ENCODE measurements at regions not wholly inside any gene's neighbourhood (a gene's known extent, or its start where the extent isn't known, plus 50 kb on each side); places are given as distances from the start of the nearest gene placed in this dataset.

DNA sequence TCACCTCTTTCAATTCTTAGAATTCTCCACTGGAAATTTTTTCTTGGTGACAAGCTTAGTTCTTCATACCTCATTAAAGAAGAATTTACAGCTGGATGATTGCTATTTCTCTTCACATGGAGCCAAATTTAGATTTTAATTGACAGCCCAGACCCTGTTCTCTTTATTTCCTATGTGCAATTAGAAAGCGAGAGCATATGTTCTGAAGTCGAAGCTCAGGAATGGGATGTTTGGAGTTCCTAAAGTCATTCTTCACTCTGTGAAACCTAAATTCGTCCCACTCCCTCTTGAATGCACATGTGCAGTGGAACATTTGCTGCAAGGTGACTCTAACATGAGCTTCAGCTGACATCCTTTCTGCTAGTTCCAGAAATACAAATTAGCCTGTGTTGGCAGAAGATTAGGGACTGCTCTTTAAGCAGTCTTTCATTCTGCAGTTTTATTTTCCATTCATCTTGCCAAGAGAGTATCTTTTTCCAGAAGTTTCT lies 129.3 kb upstream of the KCNJ16 start:
- no peak for TF ChIP-seq POLR2A (IDR thresholded peaks at IDR 0.05)
- TF ChIP-seq, protein P1, sequence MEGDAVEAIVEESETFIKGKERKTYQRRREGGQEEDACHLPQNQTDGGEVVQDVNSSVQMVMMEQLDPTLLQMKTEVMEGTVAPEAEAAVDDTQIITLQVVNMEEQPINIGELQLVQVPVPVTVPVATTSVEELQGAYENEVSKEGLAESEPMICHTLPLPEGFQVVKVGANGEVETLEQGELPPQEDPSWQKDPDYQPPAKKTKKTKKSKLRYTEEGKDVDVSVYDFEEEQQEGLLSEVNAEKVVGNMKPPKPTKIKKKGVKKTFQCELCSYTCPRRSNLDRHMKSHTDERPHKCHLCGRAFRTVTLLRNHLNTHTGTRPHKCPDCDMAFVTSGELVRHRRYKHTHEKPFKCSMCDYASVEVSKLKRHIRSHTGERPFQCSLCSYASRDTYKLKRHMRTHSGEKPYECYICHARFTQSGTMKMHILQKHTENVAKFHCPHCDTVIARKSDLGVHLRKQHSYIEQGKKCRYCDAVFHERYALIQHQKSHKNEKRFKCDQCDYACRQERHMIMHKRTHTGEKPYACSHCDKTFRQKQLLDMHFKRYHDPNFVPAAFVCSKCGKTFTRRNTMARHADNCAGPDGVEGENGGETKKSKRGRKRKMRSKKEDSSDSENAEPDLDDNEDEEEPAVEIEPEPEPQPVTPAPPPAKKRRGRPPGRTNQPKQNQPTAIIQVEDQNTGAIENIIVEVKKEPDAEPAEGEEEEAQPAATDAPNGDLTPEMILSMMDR (IDR thresholded peaks at IDR 0.05 in 8 of 11, conservative IDR thresholded peaks at IDR 0.05 in 3 of 11), result no peak
- no peak for TF ChIP-seq POLR2AphosphoS5 (IDR thresholded peaks at IDR 0.05)
- DNase-seq, result no peak
- WGBS, 5 donors, result 75 to 90% (median 79%) methylated on average over 3 of the region's 3 CpGs
- no peak overlapping the region for H3K4me3 ChIP-seq
- no peak overlapping the region for H3K27ac ChIP-seq
- H3K9me3 ChIP-seq, result no peaks in the 10 kb centered on the region
- intact Hi-C loops (cut with DNase I; ENCODE audit: low total_unique reads), result no loop called here
- no peaks in the 10 kb centered on the region for H3K27me3 ChIP-seq (replicated peaks in 1 of 7)
- no peaks in the 10 kb centered on the region for H3K36me3 ChIP-seq
- no peaks in the 10 kb centered on the region for H3K4me1 ChIP-seq

DNA sequence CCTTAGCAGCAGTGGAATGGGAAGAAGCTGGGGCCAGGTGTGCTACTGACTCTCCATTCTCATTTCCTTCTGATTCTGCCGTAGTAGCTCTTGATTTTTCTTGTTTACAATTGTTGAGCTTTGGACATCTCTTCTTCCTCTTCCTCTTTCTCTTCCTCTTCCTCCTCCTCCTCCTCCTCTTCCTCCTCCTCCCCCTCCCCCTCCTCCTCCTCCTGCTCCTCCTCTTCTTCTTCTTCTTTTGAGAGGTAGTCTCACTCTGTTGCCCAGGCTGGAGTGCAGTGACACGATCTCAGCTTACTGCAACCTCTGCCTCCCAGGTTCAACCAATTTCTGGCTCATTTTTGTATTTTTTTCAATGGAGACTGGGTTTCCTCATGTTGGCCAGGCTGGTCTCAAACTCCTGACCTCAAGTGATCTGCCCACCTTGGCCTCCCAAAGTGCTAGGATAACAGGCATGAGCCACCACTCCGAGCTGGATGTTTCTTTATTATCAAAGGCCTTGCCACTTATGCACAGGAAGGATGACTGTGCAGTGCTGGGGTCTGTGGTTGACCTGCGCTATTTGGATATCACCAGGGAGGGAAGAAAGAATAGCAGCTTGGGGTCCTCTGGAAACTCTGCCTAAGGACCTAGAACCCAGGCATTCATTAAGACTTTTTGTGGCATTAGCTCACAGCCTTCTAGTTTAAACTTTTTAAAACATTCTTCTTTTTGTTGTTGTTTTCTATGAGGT lies 127.8 kb upstream of the KCNJ16 start:
- intact Hi-C loops (cut with DNase I; ENCODE audit: low total_unique reads), result no loop called here
- H3K27me3 ChIP-seq (replicated peaks in 1 of 7), result no peaks in the 10 kb centered on the region
- 35 to 43% (median 37%) methylated on average over 4 of the region's 4 CpGs for WGBS, 5 donors
- no peak overlapping the region for H3K4me3 ChIP-seq
- no peak overlapping the region for H3K27ac ChIP-seq
- no peaks in the 10 kb centered on the region for H3K4me1 ChIP-seq
- no peaks in the 10 kb centered on the region for H3K9me3 ChIP-seq
- no peak for DNase-seq
- TF ChIP-seq POLR2AphosphoS5 (IDR thresholded peaks at IDR 0.05) (no peak), POLR2A (IDR thresholded peaks at IDR 0.05) (no peak)
- TF ChIP-seq, protein P1 (IDR thresholded peaks at IDR 0.05 in 8 of 11, conservative IDR thresholded peaks at IDR 0.05 in 3 of 11), result no peak
- no peaks in the 10 kb centered on the region for H3K36me3 ChIP-seq

DNA sequence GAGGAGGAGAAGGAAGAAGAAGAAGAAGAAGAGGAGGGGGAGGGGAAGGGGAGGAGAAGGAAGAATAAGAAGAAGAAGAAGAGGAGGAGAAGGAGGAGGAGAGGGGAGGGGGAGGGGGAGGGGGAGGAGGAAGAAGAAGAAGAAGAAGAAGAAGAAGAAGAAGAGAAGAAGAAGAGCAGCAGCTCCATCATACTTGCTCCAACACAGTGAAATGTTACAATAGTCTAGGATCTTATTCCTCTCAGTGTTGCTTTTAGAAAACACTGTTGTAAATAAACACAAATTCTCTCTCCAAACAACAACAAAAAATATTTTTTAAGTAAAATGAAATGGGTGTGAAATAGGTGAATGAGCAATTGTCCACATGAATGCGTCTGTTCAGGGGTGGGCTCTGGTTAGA lies 126.6 kb upstream of the KCNJ16 start:
- TF ChIP-seq, protein P1 (IDR thresholded peaks at IDR 0.05 in 8 of 11, conservative IDR thresholded peaks at IDR 0.05 in 3 of 11), result no peak
- TF ChIP-seq POLR2A (IDR thresholded peaks at IDR 0.05) (no peak), POLR2AphosphoS5 (IDR thresholded peaks at IDR 0.05) (no peak)
- intact Hi-C loops (cut with DNase I; ENCODE audit: low total_unique reads), result no loop called here
- Histone ChIP-seq H3K4me3 (no peak overlapping the region), H3K27ac (no peak overlapping the region), H3K36me3 (no peaks in the 10 kb centered on the region), H3K9me3 (no peaks in the 10 kb centered on the region), H3K4me1 (no peaks in the 10 kb centered on the region), H3K27me3 (replicated peaks in 1 of 7) (no peaks in the 10 kb centered on the region)
- DNase-seq, result no peak
- 88 to 95% (median 94%) methylated on average over 1 of the region's 1 CpG for WGBS, 5 donors

DNA sequence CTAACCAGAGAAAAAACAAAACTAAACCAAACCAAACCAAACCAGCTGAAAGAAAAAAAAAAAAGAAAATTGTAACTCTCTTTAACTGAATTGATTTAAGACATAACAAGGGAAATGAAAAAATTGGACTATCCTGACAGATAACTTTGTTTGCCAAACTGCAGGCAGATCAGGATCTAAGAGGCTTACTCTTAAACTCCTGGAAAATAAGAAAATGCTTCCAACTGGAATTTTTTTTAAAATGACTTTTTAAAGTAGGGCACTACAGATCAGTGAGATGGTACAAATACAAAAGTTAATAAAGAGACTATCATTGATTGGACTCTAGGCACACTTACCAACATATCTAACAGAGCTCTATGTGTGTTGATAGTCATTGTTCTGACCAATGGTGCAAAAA lies 125.5 kb upstream of the KCNJ16 start:
- H3K9me3 ChIP-seq, result no peaks in the 10 kb centered on the region
- H3K27ac ChIP-seq, result no peak overlapping the region
- no peak for DNase-seq
- H3K4me3 ChIP-seq, result no peak overlapping the region
- H3K27me3 ChIP-seq (replicated peaks in 1 of 7), result no peaks in the 10 kb centered on the region
- intact Hi-C loops (cut with DNase I; ENCODE audit: low total_unique reads), result no loop called here
- H3K4me1 ChIP-seq, result no peaks in the 10 kb centered on the region
- no peak for TF ChIP-seq POLR2AphosphoS5 (IDR thresholded peaks at IDR 0.05)
- TF ChIP-seq, protein P1 (IDR thresholded peaks at IDR 0.05 in 8 of 11, conservative IDR thresholded peaks at IDR 0.05 in 3 of 11), result no peak
- no peak for TF ChIP-seq POLR2A (IDR thresholded peaks at IDR 0.05)
- H3K36me3 ChIP-seq, result no peaks in the 10 kb centered on the region
